Cardiac fibroblast (primary cell): ENCODE measurements at regions not wholly inside any gene's neighbourhood (a gene's known extent, or its start where the extent isn't known, plus 50 kb on each side); places are given as distances from the start of the nearest gene placed in this dataset.

Experiments used
- DNase-seq, 2 donors: peaks; one replicate each; pipeline versions ENCODE4 v3.0.0 to v3.0.0-alpha.2; 2010; ENCODE audit warnings: low read depth in 2 of 2
- H3K4me3 ChIP-seq, 2 donors: replicated peaks in 1 of 2; 1 replicate in 1 of 2; 2 replicates in 1 of 2; pipeline ENCODE4 v1.5.1; 2011; ENCODE audit warnings: low read depth in 2 of 2, low read length in 2 of 2, mild to moderate bottlenecking in 2 of 2, moderate library complexity in 1 of 2
- CTCF ChIP-seq: IDR thresholded peaks from one replicate; pipeline ENCODE4 v1.5.1; 2011; ENCODE audit warnings: low read depth, mild to moderate bottlenecking, low read length, inconsistent platforms

GRCh38 chr2:16396171-16396570 lies 269.5 kb downstream of the CYRIA start:
- no peak overlapping the region for H3K4me3 ChIP-seq
- no peak for TF ChIP-seq CTCF
- no peak for DNase-seq

- no peak for DNase-seq
- no peak for TF ChIP-seq CTCF
- no peak overlapping the region for H3K4me3 ChIP-seq
These were observed 270.0 kb downstream of the CYRIA start for GRCh38 chr2:16395601-16396000.

- DNase-seq: no peak
- no peak overlapping the region for H3K4me3 ChIP-seq
- no peak for TF ChIP-seq CTCF
These were observed 270.6 kb downstream of the CYRIA start for GRCh38 chr2:16394986-16395550.

GRCh38 chr2:16394072-16394985 lies 271.3 kb downstream of the CYRIA start:
- TF ChIP-seq CTCF: no peak
- DNase-seq: no peak
- H3K4me3 ChIP-seq: no peak overlapping the region

- TF ChIP-seq CTCF: no peak
- DNase-seq: no peak
- H3K4me3 ChIP-seq: no peak overlapping the region
These were observed 272.0 kb downstream of the CYRIA start for GRCh38 chr2:16393500-16394071.

- DNase-seq: no peak
- no peak overlapping the region for H3K4me3 ChIP-seq
- TF ChIP-seq CTCF: no peak
These were observed 272.8 kb downstream of the CYRIA start for GRCh38 chr2:16392647-16393499.
